Central memory CD8-positive, alpha-beta T cell (primary cell): ENCODE measurements at regions not wholly inside any gene's neighbourhood (a gene's known extent, or its start where the extent isn't known, plus 50 kb on each side); places are given as distances from the start of the nearest gene placed in this dataset.

Experiments used
- ATAC-seq: fragments of 150-1000 bp; cut with Tn5 transposase; replicated peaks from 2 replicates; pipeline ENCODE4 v1.10.0; 2022; ENCODE audit warnings: mild to moderate bottlenecking, moderate FRiP score, moderate number of reproducible peaks; ENCODE audit not compliant: poor library complexity, severe bottlenecking; ENCODE audit errors: extremely low read depth
- DNase-seq, 2 donors: peaks; one replicate each; pipeline ENCODE4 v3.0.0; 2021; ENCODE audit warnings: low spot score in 2 of 2
- H3K27ac Mint-ChIP-seq: one replicate; pipeline ENCODE4 v1.8.0; 2022; ENCODE audit warnings: low read depth, mild to moderate bottlenecking, moderate library complexity, mixed read lengths
- H3K27me3 Mint-ChIP-seq: one replicate; pipeline ENCODE4 v1.8.0; 2022; ENCODE audit warnings: mixed read lengths
- H3K36me3 Mint-ChIP-seq: one replicate; pipeline ENCODE4 v1.8.0; 2022; ENCODE audit warnings: mild to moderate bottlenecking, moderate library complexity, mixed read lengths; ENCODE audit not compliant: insufficient read depth
- H3K4me1 Mint-ChIP-seq: one replicate; pipeline ENCODE4 v1.8.0; 2022; ENCODE audit warnings: mixed read lengths
- H3K4me3 Mint-ChIP-seq: one replicate; pipeline ENCODE4 v1.8.0; 2022; ENCODE audit warnings: mild to moderate bottlenecking, moderate library complexity, mixed read lengths
- H3K9me3 Mint-ChIP-seq: one replicate; pipeline ENCODE4 v1.8.0; 2022; ENCODE audit warnings: mixed read lengths

- Mint-ChIP-seq H3K4me1 (no peaks in the 10 kb centered on the region), H3K27ac (no peak overlapping the region), H3K27me3 (no peaks in the 10 kb centered on the region), H3K9me3 (no peaks in the 10 kb centered on the region), H3K4me3 (no peak overlapping the region), H3K36me3 (peaks cover 2% of the 10 kb centered on the region)
- DNase-seq (no peak), ATAC-seq (no peak)
These were observed 164.1 kb upstream of the GATA6 start for GRCh38 chr18:22005191-22005841.

GRCh38 chr18:22006458-22006857, 162.9 kb upstream of the GATA6 start:
- H3K27me3 Mint-ChIP-seq: no peaks in the 10 kb centered on the region
- no peak overlapping the region for H3K4me3 Mint-ChIP-seq
- no peak for DNase-seq
- H3K9me3 Mint-ChIP-seq: no peaks in the 10 kb centered on the region
- no peak for ATAC-seq
- no peak overlapping the region for H3K27ac Mint-ChIP-seq
- H3K36me3 Mint-ChIP-seq: peaks cover 2% of the 10 kb centered on the region
- H3K4me1 Mint-ChIP-seq: no peaks in the 10 kb centered on the region

GRCh38 chr18:22009242-22009641, 160.1 kb upstream of the GATA6 start:
- peaks cover 9% of the 10 kb centered on the region for H3K9me3 Mint-ChIP-seq
- no peak for DNase-seq

GRCh38 chr18:22013993-22014392, 155.4 kb upstream of the GATA6 start:
- Mint-ChIP-seq H3K9me3 (peaks cover 9% of the 10 kb centered on the region), H3K36me3 (no peaks in the 10 kb centered on the region), H3K27ac (no peak overlapping the region), H3K4me1 (no peaks in the 10 kb centered on the region), H3K4me3 (no peak overlapping the region), H3K27me3 (peaks cover 32% of the 10 kb centered on the region)
- ATAC-seq (no peak), DNase-seq (no peak)

More at GRCh38 chr18:22009242-22009641, 160.1 kb upstream of the GATA6 start:
- Mint-ChIP-seq H3K4me1 (no peaks in the 10 kb centered on the region), H3K4me3 (no peak overlapping the region), H3K27ac (no peak overlapping the region), H3K36me3 (peaks cover 2% of the 10 kb centered on the region), H3K27me3 (peaks cover 17% of the 10 kb centered on the region)
- no peak for ATAC-seq

- Mint-ChIP-seq H3K27ac (no peak overlapping the region), H3K27me3 (peaks cover 32% of the 10 kb centered on the region), H3K4me1 (no peaks in the 10 kb centered on the region), H3K4me3 (no peak overlapping the region), H3K36me3 (no peaks in the 10 kb centered on the region), H3K9me3 (peaks cover 9% of the 10 kb centered on the region)
- ATAC-seq: no peak
- DNase-seq: no peak
These were observed 154.2 kb upstream of the GATA6 start for GRCh38 chr18:22015156-22015555.

- Mint-ChIP-seq H3K27me3 (peaks cover 21% of the 10 kb centered on the region), H3K36me3 (no peaks in the 10 kb centered on the region), H3K4me3 (no peak overlapping the region), H3K9me3 (peaks cover 8% of the 10 kb centered on the region), H3K27ac (no peak overlapping the region), H3K4me1 (no peaks in the 10 kb centered on the region)
- DNase-seq: no peak
- no peak for ATAC-seq
These were observed 151.0 kb upstream of the GATA6 start for GRCh38 chr18:22018366-22018765.

- H3K36me3 Mint-ChIP-seq: no peaks in the 10 kb centered on the region
- H3K4me1 Mint-ChIP-seq: no peaks in the 10 kb centered on the region
- H3K4me3 Mint-ChIP-seq: no peak overlapping the region
- no peak overlapping the region for H3K27ac Mint-ChIP-seq
- DNase-seq (no peak), ATAC-seq (no peak)
- peaks cover 15% of the 10 kb centered on the region for H3K27me3 Mint-ChIP-seq
- H3K9me3 Mint-ChIP-seq: no peaks in the 10 kb centered on the region
These were observed 150.2 kb upstream of the GATA6 start for GRCh38 chr18:22019193-22019592.

- H3K9me3 Mint-ChIP-seq: no peaks in the 10 kb centered on the region
- no peaks in the 10 kb centered on the region for H3K4me1 Mint-ChIP-seq
- no peaks in the 10 kb centered on the region for H3K36me3 Mint-ChIP-seq
- no peak overlapping the region for H3K4me3 Mint-ChIP-seq
- H3K27me3 Mint-ChIP-seq: peaks cover 4% of the 10 kb centered on the region
- ATAC-seq: no peak
- no peak overlapping the region for H3K27ac Mint-ChIP-seq
- DNase-seq: no peak
These were observed 149.1 kb upstream of the GATA6 start for GRCh38 chr18:22020127-22020866.

GRCh38 chr18:22020867-22021370, 148.5 kb upstream of the GATA6 start:
- Mint-ChIP-seq H3K4me3 (no peak overlapping the region), H3K4me1 (no peaks in the 10 kb centered on the region), H3K36me3 (no peaks in the 10 kb centered on the region), H3K27me3 (peaks cover 4% of the 10 kb centered on the region), H3K9me3 (no peaks in the 10 kb centered on the region), H3K27ac (no peak overlapping the region)
- ATAC-seq (no peak), DNase-seq (no peak)

GRCh38 chr18:22021701-22022100, 147.7 kb upstream of the GATA6 start:
- H3K27ac Mint-ChIP-seq: no peak overlapping the region
- H3K4me3 Mint-ChIP-seq: no peak overlapping the region
- ATAC-seq (no peak), DNase-seq (no peak)
- no peaks in the 10 kb centered on the region for H3K36me3 Mint-ChIP-seq
- peaks cover 12% of the 10 kb centered on the region for H3K27me3 Mint-ChIP-seq
- no peaks in the 10 kb centered on the region for H3K9me3 Mint-ChIP-seq
- no peaks in the 10 kb centered on the region for H3K4me1 Mint-ChIP-seq

- Mint-ChIP-seq H3K27ac (no peak overlapping the region), H3K4me1 (no peaks in the 10 kb centered on the region), H3K27me3 (peaks cover 16% of the 10 kb centered on the region), H3K36me3 (no peaks in the 10 kb centered on the region), H3K9me3 (no peaks in the 10 kb centered on the region), H3K4me3 (no peak overlapping the region)
- no peak for DNase-seq
- no peak for ATAC-seq
These were observed 144.5 kb upstream of the GATA6 start for GRCh38 chr18:22024924-22025323.

- no peaks in the 10 kb centered on the region for H3K9me3 Mint-ChIP-seq
- ATAC-seq (no peak), DNase-seq (no peak)
- H3K4me1 Mint-ChIP-seq: no peaks in the 10 kb centered on the region
- H3K4me3 Mint-ChIP-seq: no peak overlapping the region
- no peak overlapping the region for H3K27ac Mint-ChIP-seq
- H3K36me3 Mint-ChIP-seq: no peaks in the 10 kb centered on the region
- H3K27me3 Mint-ChIP-seq: peaks cover 28% of the 10 kb centered on the region
These were observed 143.0 kb upstream of the GATA6 start for GRCh38 chr18:22026362-22026761.

GRCh38 chr18:22026889-22027288, 142.5 kb upstream of the GATA6 start:
- no peaks in the 10 kb centered on the region for H3K9me3 Mint-ChIP-seq
- ATAC-seq (no peak), DNase-seq (no peak)
- H3K27ac Mint-ChIP-seq: no peak overlapping the region
- no peaks in the 10 kb centered on the region for H3K4me1 Mint-ChIP-seq
- H3K4me3 Mint-ChIP-seq: no peak overlapping the region
- H3K36me3 Mint-ChIP-seq: no peaks in the 10 kb centered on the region
- H3K27me3 Mint-ChIP-seq: peaks cover 28% of the 10 kb centered on the region
